ENCODE measurements at regions not wholly inside any gene's neighbourhood (a gene's known extent, or its start where the extent isn't known, plus 50 kb on each side); places are given as distances from the start of the nearest gene placed in this dataset.
"Not testable (repeated sequence)": the region's sequence is repeated elsewhere in the genome, so short reads cannot be mapped to it uniquely, and the experiment has no call there.

- peaks cover 3% of the 10 kb centered on the region for H3K9me3 Mint-ChIP-seq
- H3K4me1 Mint-ChIP-seq = peaks cover 34% of the 10 kb centered on the region
- TF ChIP-seq, protein P1, sequence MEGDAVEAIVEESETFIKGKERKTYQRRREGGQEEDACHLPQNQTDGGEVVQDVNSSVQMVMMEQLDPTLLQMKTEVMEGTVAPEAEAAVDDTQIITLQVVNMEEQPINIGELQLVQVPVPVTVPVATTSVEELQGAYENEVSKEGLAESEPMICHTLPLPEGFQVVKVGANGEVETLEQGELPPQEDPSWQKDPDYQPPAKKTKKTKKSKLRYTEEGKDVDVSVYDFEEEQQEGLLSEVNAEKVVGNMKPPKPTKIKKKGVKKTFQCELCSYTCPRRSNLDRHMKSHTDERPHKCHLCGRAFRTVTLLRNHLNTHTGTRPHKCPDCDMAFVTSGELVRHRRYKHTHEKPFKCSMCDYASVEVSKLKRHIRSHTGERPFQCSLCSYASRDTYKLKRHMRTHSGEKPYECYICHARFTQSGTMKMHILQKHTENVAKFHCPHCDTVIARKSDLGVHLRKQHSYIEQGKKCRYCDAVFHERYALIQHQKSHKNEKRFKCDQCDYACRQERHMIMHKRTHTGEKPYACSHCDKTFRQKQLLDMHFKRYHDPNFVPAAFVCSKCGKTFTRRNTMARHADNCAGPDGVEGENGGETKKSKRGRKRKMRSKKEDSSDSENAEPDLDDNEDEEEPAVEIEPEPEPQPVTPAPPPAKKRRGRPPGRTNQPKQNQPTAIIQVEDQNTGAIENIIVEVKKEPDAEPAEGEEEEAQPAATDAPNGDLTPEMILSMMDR (IDR thresholded peaks at IDR 0.05) = no peak
- H3K36me3 Mint-ChIP-seq (ENCODE audit: low read depth) = no peaks in the 10 kb centered on the region
- no peak overlapping the region for H3K27ac Mint-ChIP-seq
- peaks cover 10% of the 10 kb centered on the region for H3K27me3 Mint-ChIP-seq (ENCODE audit: low read depth, poor library complexity)
- no peak overlapping the region for H3K4me3 Mint-ChIP-seq
- DNase-seq = no peak
These were observed 190.4 kb downstream of the ENC1 start for GRCh38 chr5:74450095-74450494.

GRCh38 chr5:74446725-74447241 is 193.7 kb downstream of the ENC1 start:
- Mint-ChIP-seq H3K4me1 (peaks cover 22% of the 10 kb centered on the region), H3K27me3 (ENCODE audit: low read depth, poor library complexity) (peaks cover 10% of the 10 kb centered on the region), H3K36me3 (ENCODE audit: low read depth) (no peaks in the 10 kb centered on the region), H3K4me3 (no peak overlapping the region), H3K27ac (no peak overlapping the region), H3K9me3 (no peaks in the 10 kb centered on the region)
- no peak for DNase-seq
- TF ChIP-seq, protein P1 (IDR thresholded peaks at IDR 0.05) = no peak

DNA sequence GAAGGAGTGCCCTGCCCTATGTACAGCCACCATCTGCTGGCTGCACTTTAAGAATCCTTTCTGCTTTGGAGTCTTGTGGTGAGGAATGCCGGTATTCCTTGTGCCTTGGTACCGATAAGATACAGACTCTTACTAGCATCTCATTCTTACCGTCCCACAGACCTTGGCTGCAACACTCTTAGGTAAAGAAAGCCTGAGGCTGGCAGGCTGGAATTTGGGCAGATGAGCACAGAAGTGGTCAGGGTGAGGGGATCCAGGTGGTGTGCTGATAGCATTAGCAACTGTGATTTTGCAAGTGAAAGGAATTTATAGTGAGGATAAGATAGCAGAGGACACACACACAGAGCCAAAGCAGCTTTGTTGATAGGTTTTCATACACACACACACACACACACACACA is 198.1 kb downstream of the ENC1 start:
- Mint-ChIP-seq H3K9me3 (peaks cover 2% of the 10 kb centered on the region), H3K4me3 (no peak overlapping the region), H3K36me3 (ENCODE audit: low read depth) (no peaks in the 10 kb centered on the region), H3K27me3 (ENCODE audit: low read depth, poor library complexity) (peaks cover 6% of the 10 kb centered on the region), H3K27ac (no peak overlapping the region), H3K4me1 (peaks cover 17% of the 10 kb centered on the region)
- TF ChIP-seq, protein P1 (IDR thresholded peaks at IDR 0.05) = no peak
- DNase-seq = no peak

DNA sequence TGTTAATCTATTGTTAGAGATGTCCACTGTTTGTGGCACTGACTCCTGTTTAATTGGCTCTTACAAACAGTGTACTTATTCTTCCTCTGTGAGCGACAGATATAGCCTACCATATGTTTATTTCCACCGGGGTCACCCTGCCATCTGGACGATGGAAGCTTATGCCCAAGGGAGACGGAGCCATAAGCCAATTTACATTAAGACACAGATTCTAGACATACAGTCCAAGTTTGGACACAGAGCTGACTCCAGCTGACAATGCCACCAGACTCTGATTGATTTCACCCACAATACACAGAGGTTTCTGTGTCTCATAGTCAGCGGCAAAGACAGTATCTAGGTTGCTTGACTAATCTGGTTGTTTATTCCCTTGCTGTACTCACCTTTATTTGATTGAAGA is 198.9 kb downstream of the ENC1 start:
- H3K4me1 Mint-ChIP-seq = peaks cover 17% of the 10 kb centered on the region
- H3K4me3 Mint-ChIP-seq = no peak overlapping the region
- H3K9me3 Mint-ChIP-seq = peaks cover 10% of the 10 kb centered on the region
- DNase-seq = no peak
- H3K27me3 Mint-ChIP-seq (ENCODE audit: low read depth, poor library complexity) = peaks cover 6% of the 10 kb centered on the region
- TF ChIP-seq, protein P1 (IDR thresholded peaks at IDR 0.05) = no peak
- no peaks in the 10 kb centered on the region for H3K36me3 Mint-ChIP-seq (ENCODE audit: low read depth)
- no peak overlapping the region for H3K27ac Mint-ChIP-seq

- Mint-ChIP-seq H3K27ac (no peak overlapping the region), H3K9me3 (peaks cover 19% of the 10 kb centered on the region), H3K36me3 (ENCODE audit: low read depth) (no peaks in the 10 kb centered on the region), H3K4me1 (peaks cover 13% of the 10 kb centered on the region), H3K4me3 (no peak overlapping the region), H3K27me3 (ENCODE audit: low read depth, poor library complexity) (peaks cover 3% of the 10 kb centered on the region)
- no peak for DNase-seq
- TF ChIP-seq, protein P1 (IDR thresholded peaks at IDR 0.05) = no peak
These were observed 200.2 kb downstream of the ENC1 start for GRCh38 chr5:74440341-74440740.

- DNase-seq; H3K27ac Mint-ChIP-seq; H3K27me3 Mint-ChIP-seq (ENCODE audit: low read depth, poor library complexity); H3K4me3 Mint-ChIP-seq; H3K36me3 Mint-ChIP-seq (ENCODE audit: low read depth): not testable (repeated sequence)
- Mint-ChIP-seq H3K9me3 (peaks cover 19% of the 10 kb centered on the region), H3K4me1 (peaks cover 32% of the 10 kb centered on the region)
These were observed 202.7 kb downstream of the ENC1 start for GRCh38 chr5:74437870-74438269.
